Body of pancreas (tissue), 4 donors: ENCODE measurements at regions not wholly inside any gene's neighbourhood (a gene's known extent, or its start where the extent isn't known, plus 50 kb on each side); places are given as distances from the start of the nearest gene placed in this dataset.

ENCODE experiments used
- POLR2A ChIP-seq, 3 donors: fragments of 450-650 bp; IDR thresholded peaks; one replicate each; pipeline ENCODE4 v1.6.1; 2016; ENCODE audit warnings: antibody characterized with exemption in 3 of 3, mild to moderate bottlenecking in 2 of 3
- TF ChIP-seq, protein P1 (sequence below), 7 experiments: fragments of 450-650 bp in 4 of 7; fragments of 200-600 bp in 3 of 7; sonication (generic) in 3 of 7; IDR thresholded peaks; one replicate each; pipeline ENCODE4 v1.5.1; 2016 to 2019; ENCODE audit warnings: antibody characterized with exemption in 7 of 7

GRCh38 chr5:126341906-126342630, 81.1 kb upstream of the GRAMD2B start:
- TF ChIP-seq, protein P1, sequence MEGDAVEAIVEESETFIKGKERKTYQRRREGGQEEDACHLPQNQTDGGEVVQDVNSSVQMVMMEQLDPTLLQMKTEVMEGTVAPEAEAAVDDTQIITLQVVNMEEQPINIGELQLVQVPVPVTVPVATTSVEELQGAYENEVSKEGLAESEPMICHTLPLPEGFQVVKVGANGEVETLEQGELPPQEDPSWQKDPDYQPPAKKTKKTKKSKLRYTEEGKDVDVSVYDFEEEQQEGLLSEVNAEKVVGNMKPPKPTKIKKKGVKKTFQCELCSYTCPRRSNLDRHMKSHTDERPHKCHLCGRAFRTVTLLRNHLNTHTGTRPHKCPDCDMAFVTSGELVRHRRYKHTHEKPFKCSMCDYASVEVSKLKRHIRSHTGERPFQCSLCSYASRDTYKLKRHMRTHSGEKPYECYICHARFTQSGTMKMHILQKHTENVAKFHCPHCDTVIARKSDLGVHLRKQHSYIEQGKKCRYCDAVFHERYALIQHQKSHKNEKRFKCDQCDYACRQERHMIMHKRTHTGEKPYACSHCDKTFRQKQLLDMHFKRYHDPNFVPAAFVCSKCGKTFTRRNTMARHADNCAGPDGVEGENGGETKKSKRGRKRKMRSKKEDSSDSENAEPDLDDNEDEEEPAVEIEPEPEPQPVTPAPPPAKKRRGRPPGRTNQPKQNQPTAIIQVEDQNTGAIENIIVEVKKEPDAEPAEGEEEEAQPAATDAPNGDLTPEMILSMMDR (IDR thresholded peaks at IDR 0.05), result no peak
- no peak for TF ChIP-seq POLR2A (IDR thresholded peaks at IDR 0.05)
